GM12878 (cell line): ENCODE measurements at regions not wholly inside any gene's neighbourhood (a gene's known extent, or its start where the extent isn't known, plus 50 kb on each side); places are given as distances from the start of the nearest gene placed in this dataset.

Experiments
- ATAC-seq: fragments of 200-7000 bp; cut with Tn5 transposase; 3 replicates; pipeline ENCODE4 v1.9.1; 2020; ENCODE audit warnings: mild to moderate bottlenecking, moderate library complexity
- BruUV-seq: library from RNA; stranded (reverse); fragments of 400-500 nt; replicated peaks from 2 replicates; lab custom pipeline; 2021; lab: Mats Ljungman, UMichigan
- CTCF ChIA-PET: fragments of 300-600 bp; sonication (Branson Sonifier 250); formaldehyde crosslinking; extraction: SDS; loops from one replicate; lab custom pipeline; 2021; ENCODE audit warnings: inconsistent platforms; lab: Yijun Ruan, JAX
- POLR2A ChIA-PET: fragments of 350-600 bp; formaldehyde crosslinking; extraction: SDS; loops from one replicate; lab custom pipeline; 2021; ENCODE audit warnings: inconsistent platforms; lab: Charles Lee
- RAD21 ChIA-PET: fragments of 300-600 bp; sonication (Branson Sonifier 250); formaldehyde crosslinking; loops from one replicate; lab custom pipeline; 2023; ENCODE audit warnings: antibody characterized with exemption; ENCODE audit not compliant: unreplicated experiment; lab: Charles Lee
- SMC1A ChIA-PET: fragments of 300-600 bp; sonication (Branson Sonifier 250); formaldehyde crosslinking; loops from one replicate; lab custom pipeline; 2023; ENCODE audit not compliant: unreplicated experiment, uncharacterized antibody; lab: Charles Lee
- DNase-seq: peaks from one replicate; pipeline ENCODE4 v3.0.0-alpha.2; 2011; ENCODE audit warnings: low read depth, low spot score
- FAIRE-seq: peaks from 3 replicates; lab custom pipeline; 2011; peaks lifted over from hg19 to GRCh38; lab: Jason Lieb, UNC
- H2AFZ ChIP-seq: 2 replicates; pipeline ENCODE4 v1.6.0; 2011; ENCODE audit warnings: low read depth, low read length, control low read depth; ENCODE audit not compliant: control insufficient read depth
- H3K27ac ChIP-seq: 2 replicates; pipeline ENCODE4 v1.5.1; 2011; ENCODE audit warnings: control low read depth; ENCODE audit not compliant: control insufficient read depth, insufficient read depth
- H3K27me3 ChIP-seq, 2 experiments: replicated peaks in 1 of 2; 2 replicates each; pipeline versions ENCODE4 v1.6.0 to v1.6.1; 2011; ENCODE audit warnings: low read length in 1 of 2; ENCODE audit not compliant: control insufficient read depth in 2 of 2, insufficient read depth in 2 of 2
- H3K36me3 ChIP-seq, 2 experiments: 2 replicates each; pipeline ENCODE4 v1.5.1; 2011; ENCODE audit warnings: low read length in 1 of 2; ENCODE audit not compliant: control insufficient read depth in 2 of 2, insufficient read depth in 2 of 2
- H3K4me1 ChIP-seq: 2 replicates; pipeline ENCODE4 v1.6.1; 2011; ENCODE audit warnings: mild to moderate bottlenecking, low read length, moderate library complexity, mixed read lengths; ENCODE audit not compliant: control insufficient read depth, insufficient read depth
- H3K4me2 ChIP-seq: 2 replicates; pipeline ENCODE4 v1.6.0; 2011; ENCODE audit warnings: control low read depth; ENCODE audit not compliant: control insufficient read depth, insufficient read depth
- H3K4me3 ChIP-seq: fragments of 200-600 bp; sonication (generic); 2 replicates; pipeline ENCODE4 v1.5.1; 2016
- H3K79me2 ChIP-seq: 2 replicates; pipeline ENCODE4 v1.6.0; 2011; ENCODE audit warnings: low read length; ENCODE audit not compliant: control insufficient read depth, insufficient read depth
- H3K9ac ChIP-seq: 2 replicates; pipeline ENCODE4 v1.8.0; 2011; ENCODE audit warnings: low read length, control low read depth, mixed read lengths; ENCODE audit not compliant: control insufficient read depth, insufficient read depth
- H3K9me3 ChIP-seq: replicated peaks from 3 replicates; pipeline ENCODE4 v1.5.1; 2011; ENCODE audit warnings: mild to moderate bottlenecking, low read length; ENCODE audit not compliant: control insufficient read depth, insufficient read depth
- H4K20me1 ChIP-seq: 2 replicates; pipeline ENCODE4 v1.6.0; 2011; ENCODE audit not compliant: control insufficient read depth, insufficient read depth
- CREM ChIP-seq: IDR thresholded peaks from 2 replicates; pipeline ENCODE4 v1.6.1; 2014; ENCODE audit warnings: antibody characterized with exemption, low read depth
- E2F8 ChIP-seq: fragments of 450-650 bp; IDR thresholded peaks from 2 replicates; pipeline ENCODE4 v1.6.1; 2018; ENCODE audit warnings: mild to moderate bottlenecking, low read depth, moderate library complexity; ENCODE audit not compliant: partially characterized antibody
- FOS ChIP-seq: IDR thresholded peaks from 3 replicates; pipeline ENCODE4 v1.6.1; 2011; ENCODE audit warnings: borderline replicate concordance; ENCODE audit not compliant: insufficient read length; ENCODE audit errors: extremely low read depth
- NR2C2 ChIP-seq: IDR thresholded peaks from 2 replicates; pipeline ENCODE4 v1.6.1; 2011; ENCODE audit warnings: borderline replicate concordance, low read depth; ENCODE audit not compliant: control insufficient read depth, insufficient read length
- RAD21 ChIP-seq: IDR thresholded peaks from 2 replicates; pipeline ENCODE4 v1.6.1; 2011; ENCODE audit warnings: mild to moderate bottlenecking, low read depth, low read length, moderate library complexity; ENCODE audit not compliant: insufficient read depth
- RBBP5 ChIP-seq: fragments of 200-600 bp; sonication (generic); conservative IDR thresholded peaks from 2 replicates; pipeline ENCODE4 v1.6.1; 2016
- RELB ChIP-seq: fragments of 450-650 bp; IDR thresholded peaks from 2 replicates; pipeline ENCODE4 v1.6.1; 2017; ENCODE audit warnings: low read depth, mild to moderate bottlenecking, moderate library complexity
- ZNF207 ChIP-seq: fragments of 450-650 bp; IDR thresholded peaks from 2 replicates; pipeline ENCODE4 v1.6.1; 2014; ENCODE audit warnings: antibody characterized with exemption, mild to moderate bottlenecking, borderline replicate concordance
- WGBS: methylation state at CpG from one replicate; pipeline ENCODE4 v1.1.6; 2016; ENCODE audit warnings: low lambda C conversion rate; ENCODE audit not compliant: insufficient replicate concordance, insufficient coverage; ENCODE audit errors: missing lambda C conversion rate; 5-methylcytosine and 5-hydroxymethylcytosine counted together
- in situ Hi-C: fragments of 300-500 bp; cut with MboI; formaldehyde crosslinking; loops from 9 replicates; pipeline ENCODE4 v1.14.3; 2018; ENCODE audit warnings: mixed read lengths
- intact Hi-C: fragments of 100-400 bp; cut with micrococcal nuclease; formaldehyde crosslinking; loops from one replicate; pipeline ENCODE4 v1.14.2; 2022; ENCODE audit not compliant: unreplicated experiment
- TF ChIP-seq, protein P1 (sequence below): IDR thresholded peaks from 2 replicates; pipeline ENCODE4 v1.6.1; 2012; ENCODE audit warnings: mild to moderate bottlenecking, low read depth, low read length
- TF ChIP-seq, protein P2 (sequence below): fragments of 450-650 bp; formaldehyde crosslinking; IDR thresholded peaks from 2 replicates; pipeline ENCODE4 v1.4.0; 2022; ENCODE audit warnings: mild to moderate bottlenecking, moderate library complexity

DNA sequence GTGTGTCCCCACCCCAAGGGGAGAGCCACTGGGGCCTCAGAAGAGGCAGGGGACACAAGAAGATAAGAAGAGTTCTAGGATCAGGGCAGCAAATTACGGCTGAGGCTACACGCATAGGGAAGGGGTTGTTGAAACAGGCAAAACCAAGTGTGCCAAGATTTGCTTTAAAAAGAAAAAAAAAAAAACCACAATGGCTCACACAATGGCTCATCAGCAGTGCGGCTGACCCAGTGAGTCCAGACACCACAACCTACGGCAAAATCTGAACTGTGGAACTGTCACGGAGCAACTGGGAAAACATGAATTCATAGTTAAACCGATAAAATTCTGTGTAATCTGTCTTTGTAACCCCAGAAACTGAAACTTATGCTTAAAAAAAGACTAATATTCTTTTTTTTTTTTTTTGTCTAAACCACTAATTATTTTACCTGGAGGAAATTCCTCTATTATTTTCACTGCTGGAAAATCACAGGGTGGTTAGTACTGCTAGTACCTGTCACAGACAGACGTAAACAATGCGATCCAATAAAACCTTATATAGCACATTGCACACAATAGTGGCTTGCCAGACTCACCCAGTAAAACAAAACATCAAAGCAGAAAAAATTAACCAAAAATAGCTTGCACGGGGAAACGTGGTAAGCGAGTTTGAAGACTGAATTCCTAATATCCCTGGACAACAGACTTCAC, 325.4 kb upstream of the TSHZ3 start:
- H3K27me3 ChIP-seq, result no peaks in the 10 kb centered on the region
- H3K4me2 ChIP-seq, result no peak overlapping the region
- DNase-seq, result no peak
- CTCF ChIA-PET, result no interaction called here
- no peak overlapping the region for H2AFZ ChIP-seq
- no peak overlapping the region for H3K9ac ChIP-seq
- RAD21 ChIA-PET, result no interaction called here
- 48% methylated on average over 11 of the region's 11 CpGs for WGBS
- SMC1A ChIA-PET, result no interaction called here
- POLR2A ChIA-PET, result no interaction called here
- in situ Hi-C loops, result no loop called here
- H3K4me3 ChIP-seq, result no peak overlapping the region
- no peaks in the 10 kb centered on the region for H3K4me1 ChIP-seq
- no peaks in the 10 kb centered on the region for H3K79me2 ChIP-seq
- no TSS peak for BruUV-seq
- no peaks in the 10 kb centered on the region for H3K36me3 ChIP-seq
- no peak for ATAC-seq
- H4K20me1 ChIP-seq, result no peaks in the 10 kb centered on the region
- intact Hi-C loops, result no loop called here
- H3K9me3 ChIP-seq, result no peaks in the 10 kb centered on the region; the same call in 2 of the 3 replicates
- no peak for FAIRE-seq
- H3K27ac ChIP-seq, result no peak overlapping the region
- no peak for TF ChIP-seq RAD21
- no peak for TF ChIP-seq E2F8
- TF ChIP-seq, protein P1, sequence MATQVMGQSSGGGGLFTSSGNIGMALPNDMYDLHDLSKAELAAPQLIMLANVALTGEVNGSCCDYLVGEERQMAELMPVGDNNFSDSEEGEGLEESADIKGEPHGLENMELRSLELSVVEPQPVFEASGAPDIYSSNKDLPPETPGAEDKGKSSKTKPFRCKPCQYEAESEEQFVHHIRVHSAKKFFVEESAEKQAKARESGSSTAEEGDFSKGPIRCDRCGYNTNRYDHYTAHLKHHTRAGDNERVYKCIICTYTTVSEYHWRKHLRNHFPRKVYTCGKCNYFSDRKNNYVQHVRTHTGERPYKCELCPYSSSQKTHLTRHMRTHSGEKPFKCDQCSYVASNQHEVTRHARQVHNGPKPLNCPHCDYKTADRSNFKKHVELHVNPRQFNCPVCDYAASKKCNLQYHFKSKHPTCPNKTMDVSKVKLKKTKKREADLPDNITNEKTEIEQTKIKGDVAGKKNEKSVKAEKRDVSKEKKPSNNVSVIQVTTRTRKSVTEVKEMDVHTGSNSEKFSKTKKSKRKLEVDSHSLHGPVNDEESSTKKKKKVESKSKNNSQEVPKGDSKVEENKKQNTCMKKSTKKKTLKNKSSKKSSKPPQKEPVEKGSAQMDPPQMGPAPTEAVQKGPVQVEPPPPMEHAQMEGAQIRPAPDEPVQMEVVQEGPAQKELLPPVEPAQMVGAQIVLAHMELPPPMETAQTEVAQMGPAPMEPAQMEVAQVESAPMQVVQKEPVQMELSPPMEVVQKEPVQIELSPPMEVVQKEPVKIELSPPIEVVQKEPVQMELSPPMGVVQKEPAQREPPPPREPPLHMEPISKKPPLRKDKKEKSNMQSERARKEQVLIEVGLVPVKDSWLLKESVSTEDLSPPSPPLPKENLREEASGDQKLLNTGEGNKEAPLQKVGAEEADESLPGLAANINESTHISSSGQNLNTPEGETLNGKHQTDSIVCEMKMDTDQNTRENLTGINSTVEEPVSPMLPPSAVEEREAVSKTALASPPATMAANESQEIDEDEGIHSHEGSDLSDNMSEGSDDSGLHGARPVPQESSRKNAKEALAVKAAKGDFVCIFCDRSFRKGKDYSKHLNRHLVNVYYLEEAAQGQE, result no peak
- TF ChIP-seq ZNF207, result no peak
- no peak for TF ChIP-seq FOS
- TF ChIP-seq, protein P2, sequence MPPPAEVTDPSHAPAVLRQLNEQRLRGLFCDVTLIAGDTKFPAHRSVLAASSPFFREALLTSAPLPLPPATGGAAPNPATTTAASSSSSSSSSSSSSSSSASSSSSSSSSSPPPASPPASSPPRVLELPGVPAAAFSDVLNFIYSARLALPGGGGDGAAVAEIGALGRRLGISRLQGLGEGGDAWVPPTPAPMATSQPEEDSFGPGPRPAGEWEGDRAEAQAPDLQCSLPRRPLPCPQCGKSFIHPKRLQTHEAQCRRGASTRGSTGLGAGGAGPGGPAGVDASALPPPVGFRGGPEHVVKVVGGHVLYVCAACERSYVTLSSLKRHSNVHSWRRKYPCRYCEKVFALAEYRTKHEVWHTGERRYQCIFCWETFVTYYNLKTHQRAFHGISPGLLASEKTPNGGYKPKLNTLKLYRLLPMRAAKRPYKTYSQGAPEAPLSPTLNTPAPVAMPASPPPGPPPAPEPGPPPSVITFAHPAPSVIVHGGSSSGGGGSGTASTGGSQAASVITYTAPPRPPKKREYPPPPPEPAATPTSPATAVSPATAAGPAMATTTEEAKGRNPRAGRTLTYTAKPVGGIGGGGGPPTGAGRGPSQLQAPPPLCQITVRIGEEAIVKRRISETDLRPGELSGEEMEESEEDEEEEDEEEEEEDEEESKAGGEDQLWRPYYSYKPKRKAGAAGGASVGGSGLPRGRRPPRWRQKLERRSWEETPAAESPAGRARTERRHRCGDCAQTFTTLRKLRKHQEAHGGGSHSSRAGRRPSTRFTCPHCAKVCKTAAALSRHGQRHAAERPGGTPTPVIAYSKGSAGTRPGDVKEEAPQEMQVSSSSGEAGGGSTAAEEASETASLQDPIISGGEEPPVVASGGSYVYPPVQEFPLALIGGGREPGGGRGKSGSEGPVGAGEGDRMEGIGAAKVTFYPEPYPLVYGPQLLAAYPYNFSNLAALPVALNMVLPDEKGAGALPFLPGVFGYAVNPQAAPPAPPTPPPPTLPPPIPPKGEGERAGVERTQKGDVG, result no peak
- TF ChIP-seq RELB, result no peak
- TF ChIP-seq NR2C2, result no peak
- no peak for TF ChIP-seq RBBP5
- no peak for TF ChIP-seq CREM
